ENCODE measurements at regions not wholly inside any gene's neighbourhood (a gene's known extent, or its start where the extent isn't known, plus 50 kb on each side); places are given as distances from the start of the nearest gene placed in this dataset.

DNA sequence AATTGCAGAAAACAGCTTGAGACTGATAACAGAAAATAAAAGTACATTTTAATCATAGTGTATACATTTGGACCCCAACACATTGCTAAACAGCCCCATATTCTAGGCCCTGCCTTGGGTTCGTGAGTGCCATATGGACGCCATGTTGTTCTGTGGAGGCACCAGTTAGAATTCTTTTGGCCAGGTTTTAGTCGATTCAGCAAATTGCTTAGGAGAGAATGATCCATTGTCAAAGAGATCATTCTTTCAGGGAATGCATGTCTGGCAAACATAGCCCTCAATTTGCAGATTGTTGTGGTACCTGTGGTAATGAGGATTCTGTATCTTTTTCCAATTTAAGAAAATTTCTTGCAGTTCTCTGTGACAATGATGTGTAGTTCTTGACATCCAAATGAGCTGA, 183.6 kb upstream of the DDHD1 start:
- TF ChIP-seq CTCF (optimal IDR thresholded peaks at IDR 0.05 in 1 of 3, IDR thresholded peaks at IDR 0.05 in 1 of 3, conservative IDR thresholded peaks at IDR 0.05 in 1 of 3; ENCODE audit: extremely low read depth in 1 of 3, insufficient read depth in 2 of 3, low read length in 3 of 3) (no peak), EZH2 (IDR thresholded peaks at IDR 0.05; ENCODE audit: low read length) (no peak)

All from keratinocyte (primary cell).